Skeletal muscle satellite cell (primary cell): ENCODE measurements at regions not wholly inside any gene's neighbourhood (a gene's known extent, or its start where the extent isn't known, plus 50 kb on each side); places are given as distances from the start of the nearest gene placed in this dataset.
"Not testable (repeated sequence)": the region's sequence is repeated elsewhere in the genome, so short reads cannot be mapped to it uniquely, and the experiment has no call there.

Experiments used
- H3K27me3 ChIP-seq: 2 replicates; pipeline ENCODE4 v1.7.0; 2013; ENCODE audit warnings: low read length; ENCODE audit not compliant: control insufficient read depth, insufficient read depth
- H3K36me3 ChIP-seq: 2 replicates; pipeline ENCODE4 v1.7.0; 2013; ENCODE audit warnings: mild to moderate bottlenecking, control low read depth, low read length; ENCODE audit not compliant: insufficient read depth
- H3K4me1 ChIP-seq: 2 replicates; pipeline ENCODE4 v1.7.0; 2013; ENCODE audit warnings: low read length; ENCODE audit not compliant: control insufficient read depth, insufficient read depth
- H3K4me2 ChIP-seq: 2 replicates; pipeline ENCODE4 v1.7.0; 2013; ENCODE audit warnings: mild to moderate bottlenecking, low read length
- H3K4me3 ChIP-seq: 2 replicates; pipeline ENCODE4 v1.7.0; 2013; ENCODE audit warnings: low read length
- H3K9ac ChIP-seq: 2 replicates; pipeline ENCODE4 v1.7.0; 2013; ENCODE audit warnings: mild to moderate bottlenecking, low read depth, low read length, moderate library complexity
- H3K9me3 ChIP-seq: replicated peaks from 2 replicates; pipeline ENCODE4 v1.7.0; 2013; ENCODE audit warnings: mild to moderate bottlenecking, control low read depth, low read length

DNA sequence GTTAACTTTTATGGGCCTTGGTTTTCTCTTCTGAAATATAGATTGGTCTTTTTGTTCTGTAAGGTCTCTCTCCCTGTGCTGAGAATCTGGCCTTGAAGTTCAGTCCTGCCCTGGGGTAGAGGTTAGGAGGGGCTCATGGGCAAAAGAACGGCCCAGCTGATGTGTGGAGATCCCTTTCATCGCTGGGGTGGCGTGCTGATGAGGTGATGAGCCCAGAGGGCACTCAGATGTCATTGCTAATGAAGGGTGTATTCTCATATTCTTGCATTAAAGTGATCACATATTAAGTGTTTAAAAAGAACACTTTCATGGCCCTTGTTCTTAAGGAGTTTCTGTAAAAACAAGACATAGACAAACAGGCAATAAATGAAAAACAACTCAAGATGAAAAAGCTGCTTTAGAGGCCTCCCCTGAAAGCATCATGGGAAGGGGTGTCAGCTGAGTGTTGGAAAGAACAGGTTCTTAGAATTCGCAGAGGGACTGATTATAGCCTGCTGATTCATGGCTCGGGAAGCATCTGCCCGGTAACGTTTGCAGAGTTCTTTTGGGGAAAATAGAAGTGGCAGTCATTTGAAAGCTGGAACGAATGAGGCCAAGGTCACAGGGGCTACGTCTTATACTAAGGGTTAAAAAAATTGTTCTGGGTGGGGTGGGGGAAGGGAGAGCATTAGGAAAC lies 72.5 kb upstream of the GPR158 start:
- H3K4me3 ChIP-seq = no peak overlapping the region
- no peak overlapping the region for H3K9ac ChIP-seq
- no peaks in the 10 kb centered on the region for H3K4me1 ChIP-seq
- H3K4me2 ChIP-seq = no peak overlapping the region
- H3K27me3 ChIP-seq = peaks cover 19% of the 10 kb centered on the region
- no peaks in the 10 kb centered on the region for H3K9me3 ChIP-seq
- no peaks in the 10 kb centered on the region for H3K36me3 ChIP-seq

DNA sequence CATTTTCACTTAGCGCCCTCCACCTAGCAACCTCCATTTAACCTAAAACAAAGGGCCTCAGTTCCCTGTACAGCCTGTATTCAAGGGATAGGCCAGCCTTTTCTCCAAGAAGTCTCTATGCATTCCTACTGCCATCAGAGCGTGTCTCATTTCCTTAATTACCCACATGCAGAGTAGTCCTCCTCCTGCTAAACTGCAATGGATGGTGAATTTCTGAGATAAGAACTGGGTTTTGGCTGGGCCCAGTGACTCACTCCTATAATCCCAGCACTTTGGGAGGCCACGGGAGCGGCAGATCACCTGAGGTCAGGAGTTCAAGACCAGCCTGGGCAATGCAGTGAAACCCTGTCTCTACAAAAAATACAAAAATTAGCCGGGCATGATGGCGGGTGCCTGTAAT lies 71.1 kb upstream of the GPR158 start:
- H3K27me3 ChIP-seq = peaks cover 19% of the 10 kb centered on the region
- H3K36me3 ChIP-seq = no peaks in the 10 kb centered on the region
- no peaks in the 10 kb centered on the region for H3K4me1 ChIP-seq
- H3K4me3 ChIP-seq = no peak overlapping the region
- no peak overlapping the region for H3K9ac ChIP-seq
- H3K9me3 ChIP-seq = no peaks in the 10 kb centered on the region
- no peak overlapping the region for H3K4me2 ChIP-seq

DNA sequence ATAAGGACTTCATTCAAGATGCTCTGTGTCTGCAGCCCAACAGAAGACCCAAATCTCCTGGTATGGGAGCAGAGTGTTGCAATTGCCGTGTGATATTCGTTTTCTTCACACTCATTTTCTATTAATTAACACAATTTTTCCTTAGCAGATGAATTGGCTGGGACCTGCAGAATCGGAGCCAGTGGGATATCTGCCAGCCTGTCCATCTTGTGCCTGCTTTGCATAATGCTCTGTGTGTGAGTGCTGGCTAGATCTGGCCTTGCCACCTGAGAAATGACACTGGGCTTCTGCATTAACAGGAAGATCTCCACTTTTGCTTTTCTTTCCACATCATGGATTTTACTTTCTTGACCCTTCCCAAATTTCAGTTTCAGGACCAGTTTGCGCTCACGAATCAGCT lies 70.4 kb upstream of the GPR158 start:
- H3K9ac ChIP-seq = no peak overlapping the region
- no peaks in the 10 kb centered on the region for H3K4me1 ChIP-seq
- H3K4me2 ChIP-seq = no peak overlapping the region
- peaks cover 19% of the 10 kb centered on the region for H3K27me3 ChIP-seq
- H3K36me3 ChIP-seq = no peaks in the 10 kb centered on the region
- H3K9me3 ChIP-seq = no peaks in the 10 kb centered on the region
- no peak overlapping the region for H3K4me3 ChIP-seq

DNA sequence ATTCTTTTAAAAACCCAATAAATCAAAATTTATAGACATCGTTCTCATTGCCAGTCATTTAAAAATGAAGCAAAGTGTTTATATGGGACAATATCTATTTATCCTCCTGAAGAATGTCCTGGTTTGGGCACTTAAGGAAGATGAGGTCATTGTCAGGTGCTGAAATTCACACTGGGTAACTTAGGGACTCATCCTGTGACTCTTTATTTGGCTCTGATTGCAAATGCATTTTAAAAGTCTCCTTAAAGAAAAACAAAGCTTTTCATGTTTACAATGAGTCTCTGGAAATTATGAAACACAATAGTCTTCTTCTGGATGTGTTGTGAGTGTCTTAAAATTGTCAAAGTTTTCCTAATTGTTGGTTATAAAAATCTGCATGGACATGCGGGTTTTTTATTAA lies 69.5 kb upstream of the GPR158 start:
- Histone ChIP-seq H3K9ac (no peak overlapping the region), H3K4me3 (no peak overlapping the region), H3K4me1 (no peaks in the 10 kb centered on the region), H3K4me2 (no peak overlapping the region), H3K9me3 (no peaks in the 10 kb centered on the region), H3K27me3 (peaks cover 19% of the 10 kb centered on the region), H3K36me3 (no peaks in the 10 kb centered on the region)

DNA sequence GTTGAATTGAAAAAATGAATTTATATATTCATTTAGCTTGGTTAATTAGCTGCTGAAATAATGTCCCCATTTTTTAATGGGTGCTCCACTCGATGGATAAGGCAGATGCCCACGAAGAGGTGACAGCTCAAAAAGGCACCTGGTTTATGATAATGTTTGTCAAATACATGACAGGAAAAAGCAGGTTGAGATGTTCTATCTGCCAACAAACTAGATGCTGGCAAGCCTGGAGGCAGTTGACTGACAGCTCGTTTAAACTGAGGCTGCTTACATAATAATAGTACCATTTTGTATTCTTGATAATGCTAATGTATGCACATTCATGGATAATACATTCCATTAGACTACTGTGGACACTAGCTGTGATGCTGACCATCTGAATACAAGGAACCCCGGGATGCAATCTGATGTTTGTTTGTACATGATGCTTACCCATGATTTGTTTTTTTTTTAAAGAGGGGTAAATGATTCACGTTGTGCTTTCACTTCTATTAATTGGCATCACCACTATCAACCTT lies 69.0 kb upstream of the GPR158 start:
- H3K4me3 ChIP-seq = no peak overlapping the region
- no peak overlapping the region for H3K4me2 ChIP-seq
- H3K9me3 ChIP-seq = no peaks in the 10 kb centered on the region
- no peaks in the 10 kb centered on the region for H3K36me3 ChIP-seq
- H3K27me3 ChIP-seq = peaks cover 19% of the 10 kb centered on the region
- H3K4me1 ChIP-seq = no peaks in the 10 kb centered on the region
- H3K9ac ChIP-seq = no peak overlapping the region

DNA sequence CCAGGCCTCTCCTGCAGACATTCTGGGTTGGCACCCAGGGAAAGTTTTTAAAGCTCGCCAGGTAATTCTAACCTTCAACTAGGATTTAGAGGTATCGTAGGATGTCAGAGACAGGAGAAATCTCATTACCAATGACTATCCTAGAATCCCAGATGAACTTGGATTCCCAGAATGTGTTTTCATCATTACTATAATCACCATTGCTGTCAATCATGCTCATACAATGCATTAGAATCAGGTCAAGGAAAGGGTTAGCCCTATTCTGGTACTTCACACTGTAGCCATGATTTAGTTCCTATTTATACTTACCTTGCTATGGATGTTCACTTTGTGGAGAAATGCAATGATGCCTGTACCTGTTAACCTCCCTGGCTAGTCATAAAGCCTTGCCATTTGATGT lies 67.0 kb upstream of the GPR158 start:
- no peaks in the 10 kb centered on the region for H3K4me1 ChIP-seq
- no peaks in the 10 kb centered on the region for H3K9me3 ChIP-seq
- no peaks in the 10 kb centered on the region for H3K36me3 ChIP-seq
- no peak overlapping the region for H3K4me2 ChIP-seq
- H3K4me3 ChIP-seq = no peak overlapping the region
- no peak overlapping the region for H3K9ac ChIP-seq
- peaks cover 15% of the 10 kb centered on the region for H3K27me3 ChIP-seq

DNA sequence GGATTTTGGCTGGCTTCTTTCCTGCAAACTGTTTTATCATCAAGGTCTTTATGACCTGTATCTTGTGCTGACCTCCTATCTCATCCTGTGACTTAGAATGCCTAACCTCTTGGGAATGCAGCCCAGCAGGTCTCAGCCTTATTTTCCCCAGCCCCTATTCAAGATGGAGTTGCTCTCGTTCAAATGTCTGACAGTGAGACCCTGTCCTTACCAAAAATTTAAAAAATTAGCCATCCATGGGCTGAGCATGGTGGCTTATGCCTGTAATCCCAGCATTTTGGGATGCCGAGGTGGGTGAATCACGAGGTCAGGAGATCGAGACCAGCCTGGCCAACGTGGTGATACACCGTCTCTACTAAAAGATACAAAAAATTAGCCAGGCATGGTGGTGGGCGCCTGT lies 64.9 kb upstream of the GPR158 start:
- not testable (repeated sequence) for H3K4me3 ChIP-seq, H3K4me2 ChIP-seq, H3K9ac ChIP-seq, H3K4me1 ChIP-seq, H3K9me3 ChIP-seq, H3K36me3 ChIP-seq
- peaks cover 18% of the 10 kb centered on the region for H3K27me3 ChIP-seq

DNA sequence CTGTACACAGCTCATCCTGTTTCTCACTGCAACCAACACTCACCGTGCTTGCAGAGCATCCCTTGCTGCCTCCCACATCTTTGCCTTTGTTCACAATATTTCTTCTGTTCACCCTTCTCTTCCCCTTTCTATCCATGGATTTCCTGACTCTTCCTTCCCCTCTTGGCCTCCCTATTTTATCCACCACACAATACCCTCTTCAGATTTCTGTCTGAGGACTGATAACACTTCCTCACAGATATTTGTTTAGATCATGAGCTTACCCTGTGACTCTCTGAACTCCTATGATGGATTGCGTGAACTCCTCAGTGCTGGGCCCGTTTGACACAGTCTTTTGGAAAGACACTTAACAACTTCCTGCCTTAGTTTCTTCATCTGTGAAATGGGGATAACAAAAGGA lies 62.8 kb upstream of the GPR158 start:
- Histone ChIP-seq H3K36me3 (no peaks in the 10 kb centered on the region), H3K4me2 (no peak overlapping the region), H3K4me1 (no peaks in the 10 kb centered on the region), H3K9ac (no peak overlapping the region), H3K4me3 (no peak overlapping the region), H3K27me3 (peaks cover 10% of the 10 kb centered on the region), H3K9me3 (no peaks in the 10 kb centered on the region)

DNA sequence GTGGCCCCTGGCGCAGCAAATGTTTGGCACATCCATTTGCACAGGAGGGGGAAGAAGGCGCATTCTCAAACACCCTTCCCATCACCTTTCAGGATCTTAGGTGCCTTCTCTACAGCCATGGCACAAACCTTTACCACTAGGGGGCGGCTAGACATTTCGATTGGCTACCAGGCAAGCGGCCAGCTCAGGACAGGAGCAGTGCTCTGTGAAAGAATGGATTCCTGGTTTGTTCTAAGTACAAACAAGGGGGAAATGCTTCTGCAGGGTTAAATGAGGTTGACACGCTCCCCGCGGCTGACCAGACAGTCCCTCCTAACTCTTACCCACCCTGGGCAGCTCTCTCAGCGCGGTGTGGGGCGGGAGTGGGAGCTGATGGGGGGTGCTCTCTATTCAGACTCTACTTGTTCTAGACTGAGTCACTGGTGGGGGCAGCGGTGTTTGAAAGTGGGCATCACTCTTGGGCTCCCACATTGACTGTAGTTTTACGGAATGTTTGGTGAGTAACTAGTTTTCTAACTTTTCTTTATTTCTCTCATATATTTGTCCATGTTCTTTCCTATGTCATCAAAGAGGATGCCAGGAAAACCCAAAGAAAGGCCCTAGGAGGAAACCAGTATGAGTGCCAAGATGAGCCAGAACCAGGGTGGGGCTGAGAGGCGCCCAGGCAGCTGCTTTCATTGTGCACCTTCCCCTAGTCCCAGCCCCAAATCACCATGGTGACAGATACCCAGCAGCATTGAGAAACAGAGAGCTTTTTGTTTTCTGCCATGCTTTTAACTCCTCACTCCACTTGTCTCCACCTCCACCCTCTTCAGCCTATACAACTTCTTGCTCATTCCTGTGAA lies 61.4 kb upstream of the GPR158 start:
- Histone ChIP-seq H3K4me1 (no peaks in the 10 kb centered on the region), H3K27me3 (peaks cover 10% of the 10 kb centered on the region), H3K4me3 (no peak overlapping the region), H3K9ac (no peak overlapping the region), H3K9me3 (no peaks in the 10 kb centered on the region), H3K36me3 (no peaks in the 10 kb centered on the region), H3K4me2 (no peak overlapping the region)

DNA sequence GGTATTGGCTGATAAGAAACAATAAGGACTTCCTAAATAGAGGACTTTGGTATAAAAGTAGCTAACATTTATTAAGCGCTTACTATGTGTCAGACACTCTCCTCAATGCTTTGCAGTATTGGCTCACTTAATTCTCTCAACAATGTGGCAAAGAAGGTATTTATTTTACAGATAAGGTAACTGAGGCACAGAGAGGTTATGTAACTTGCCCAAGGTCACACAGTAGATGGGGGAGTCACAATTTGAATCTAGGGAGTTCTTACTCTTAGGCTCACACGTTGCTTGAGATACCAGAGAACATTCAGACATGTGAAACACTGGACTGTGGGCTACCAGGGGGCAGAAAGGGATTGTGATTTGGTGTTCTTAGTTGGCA lies 60.8 kb upstream of the GPR158 start:
- no peaks in the 10 kb centered on the region for H3K36me3 ChIP-seq
- no peaks in the 10 kb centered on the region for H3K9me3 ChIP-seq
- no peak overlapping the region for H3K4me2 ChIP-seq
- no peak overlapping the region for H3K9ac ChIP-seq
- H3K4me1 ChIP-seq = no peaks in the 10 kb centered on the region
- H3K4me3 ChIP-seq = no peak overlapping the region
- H3K27me3 ChIP-seq = peaks cover 10% of the 10 kb centered on the region

DNA sequence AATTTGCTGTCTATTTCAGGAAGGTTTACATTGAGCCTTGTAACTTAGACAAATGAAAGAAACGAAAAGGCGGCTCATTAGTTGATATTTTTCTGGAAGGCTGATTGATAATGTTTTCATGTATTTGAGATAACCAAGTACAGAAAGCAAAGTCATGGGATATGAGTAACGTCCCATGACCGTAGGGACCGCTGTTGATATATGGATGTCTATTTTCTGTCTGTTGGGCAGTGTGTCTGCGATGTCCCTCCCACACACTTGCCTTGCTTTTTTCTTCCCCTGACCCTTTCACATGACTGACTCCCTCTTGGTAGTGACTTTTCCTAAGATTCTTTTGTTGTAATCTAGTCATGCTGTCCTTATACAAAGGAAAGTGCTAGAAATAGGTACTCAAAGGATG lies 57.0 kb upstream of the GPR158 start:
- no peak overlapping the region for H3K4me2 ChIP-seq

DNA sequence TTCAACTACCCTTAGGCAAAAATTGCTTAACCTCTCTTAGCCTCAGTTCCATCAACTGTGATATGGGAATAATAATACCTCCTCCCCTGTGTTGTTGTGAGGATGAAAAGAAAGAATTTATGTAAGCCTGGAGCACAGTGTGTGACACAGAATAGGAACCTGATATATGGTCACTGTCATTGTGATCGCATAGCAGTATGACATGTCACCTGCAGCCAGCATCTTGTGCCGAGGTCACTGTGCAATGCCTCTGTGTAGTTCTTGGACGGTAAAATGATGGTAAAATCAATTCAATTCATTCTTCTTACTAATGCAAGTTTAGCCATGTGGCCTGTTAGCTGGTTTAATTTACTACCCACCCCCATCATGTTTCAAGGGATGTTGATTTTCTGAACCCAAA lies 54.6 kb upstream of the GPR158 start:
- H3K9ac ChIP-seq = no peak overlapping the region
- no peak overlapping the region for H3K4me3 ChIP-seq

More for the DNA sequence above, 57.0 kb upstream of the GPR158 start:
- Histone ChIP-seq H3K4me3 (no peak overlapping the region), H3K27me3 (peaks cover 8% of the 10 kb centered on the region), H3K9me3 (no peaks in the 10 kb centered on the region), H3K36me3 (no peaks in the 10 kb centered on the region), H3K4me1 (no peaks in the 10 kb centered on the region), H3K9ac (no peak overlapping the region)

More for the DNA sequence above, 54.6 kb upstream of the GPR158 start:
- Histone ChIP-seq H3K27me3 (peaks cover 5% of the 10 kb centered on the region), H3K4me2 (no peak overlapping the region), H3K36me3 (no peaks in the 10 kb centered on the region), H3K4me1 (no peaks in the 10 kb centered on the region), H3K9me3 (no peaks in the 10 kb centered on the region)
